ENCODE measurements at regions not wholly inside any gene's neighbourhood (a gene's known extent, or its start where the extent isn't known, plus 50 kb on each side); places are given as distances from the start of the nearest gene placed in this dataset.

- 2% methylated on average over 16 of the region's 16 CpGs for WGBS (ENCODE audit: insufficient coverage, low coverage, missing lambda C conversion rate)
- no peaks in the 10 kb centered on the region for H4K20me1 ChIP-seq (replicated peaks; ENCODE audit: control insufficient read depth, insufficient read depth, low read length)
- in situ Hi-C loops (cut with MboI) = no loop called here
- H3K4me2 ChIP-seq (ENCODE audit: insufficient read depth, low read length) = no peak overlapping the region
- no peak overlapping the region for H2AFZ ChIP-seq (ENCODE audit: low read depth, low read length)
- POLR2A ChIA-PET = no interaction called here
- H3K4me3 ChIP-seq = no peak overlapping the region
- no peaks in the 10 kb centered on the region for H3K4me1 ChIP-seq (replicated peaks in 1 of 2; ENCODE audit: control insufficient read depth in 2 of 2, insufficient read depth in 2 of 2, low read length in 2 of 2)
- CTCF ChIA-PET (ENCODE audit: low intra/inter-chr PET ratio) = interaction anchor here (0.5 kb wide), 1 partner anchor 423 kb away, joined by 3 read pairs; no protein-coding TSS in a partner anchor
- no peaks in the 10 kb centered on the region; a peak in 1 of 5 replicates for H3K27me3 ChIP-seq (ENCODE audit: control insufficient read depth in 2 of 2, insufficient read depth in 2 of 2, low read length in 2 of 2)
- ATAC-seq (no peak), DNase-seq (ENCODE audit: extremely low read depth in 1 of 4, low spot score in 3 of 4) (no peak), FAIRE-seq (no peak)
- H3K9me1 ChIP-seq (ENCODE audit: control insufficient read depth, insufficient read depth, low read length) = no peaks in the 10 kb centered on the region
- H3K9ac ChIP-seq (ENCODE audit: insufficient read depth in 1 of 2, low read depth in 2 of 2, low read length in 2 of 2) = no peak overlapping the region
- no peaks in the 10 kb centered on the region for H3K79me2 ChIP-seq (ENCODE audit: control insufficient read depth, insufficient read depth, low read length)
- no peak overlapping the region for H3K27ac ChIP-seq (ENCODE audit: extremely low read depth, low read depth, low read length)
- BruUV-seq (replicated peaks) = no TSS peak
- no peaks in the 10 kb centered on the region for H3K36me3 ChIP-seq (ENCODE audit: control insufficient read depth, insufficient read depth, low read length)
- H3K9me3 ChIP-seq (replicated peaks; ENCODE audit: control insufficient read depth, insufficient read depth, low read depth, low read length) = no peaks in the 10 kb centered on the region
- intact Hi-C loops (cut with micrococcal nuclease) = no loop called here
- TF ChIP-seq BRF1 (IDR thresholded peaks at IDR 0.05; ENCODE audit: borderline replicate concordance, extremely low read depth, insufficient read length) (no peak), UBTF (IDR thresholded peaks at IDR 0.05; ENCODE audit: borderline replicate concordance in 1 of 2, low read depth in 2 of 2, low read length in 2 of 2) (no peak), MXI1 (IDR thresholded peaks at IDR 0.05; ENCODE audit: low read depth, low read length) (no peak), ZNF717 (CRISPR knock-in tag; IDR thresholded peaks at IDR 0.05) (no peak), MGA (IDR thresholded peaks at IDR 0.05) (no peak), ATF2 (CRISPR knock-in tag; IDR thresholded peaks at IDR 0.05) (no peak)
Observed at GRCh38 chr20:24048024-24048611, 59.5 kb upstream of the GGTLC1 start.

Data from K562 (cell line).